Skeletal muscle satellite cell (primary cell): ENCODE measurements at regions not wholly inside any gene's neighbourhood (a gene's known extent, or its start where the extent isn't known, plus 50 kb on each side); places are given as distances from the start of the nearest gene placed in this dataset.
"Not testable (repeated sequence)": the region's sequence is repeated elsewhere in the genome, so short reads cannot be mapped to it uniquely, and the experiment has no call there.

Experiments
- H3K27me3 ChIP-seq: 2 replicates; pipeline ENCODE4 v1.7.0; 2013; ENCODE audit warnings: low read length; ENCODE audit not compliant: control insufficient read depth, insufficient read depth
- H3K36me3 ChIP-seq: 2 replicates; pipeline ENCODE4 v1.7.0; 2013; ENCODE audit warnings: mild to moderate bottlenecking, control low read depth, low read length; ENCODE audit not compliant: insufficient read depth
- H3K4me1 ChIP-seq: 2 replicates; pipeline ENCODE4 v1.7.0; 2013; ENCODE audit warnings: low read length; ENCODE audit not compliant: control insufficient read depth, insufficient read depth
- H3K4me2 ChIP-seq: 2 replicates; pipeline ENCODE4 v1.7.0; 2013; ENCODE audit warnings: mild to moderate bottlenecking, low read length
- H3K4me3 ChIP-seq: 2 replicates; pipeline ENCODE4 v1.7.0; 2013; ENCODE audit warnings: low read length
- H3K9ac ChIP-seq: 2 replicates; pipeline ENCODE4 v1.7.0; 2013; ENCODE audit warnings: mild to moderate bottlenecking, low read depth, low read length, moderate library complexity
- H3K9me3 ChIP-seq: replicated peaks from 2 replicates; pipeline ENCODE4 v1.7.0; 2013; ENCODE audit warnings: mild to moderate bottlenecking, control low read depth, low read length

DNA sequence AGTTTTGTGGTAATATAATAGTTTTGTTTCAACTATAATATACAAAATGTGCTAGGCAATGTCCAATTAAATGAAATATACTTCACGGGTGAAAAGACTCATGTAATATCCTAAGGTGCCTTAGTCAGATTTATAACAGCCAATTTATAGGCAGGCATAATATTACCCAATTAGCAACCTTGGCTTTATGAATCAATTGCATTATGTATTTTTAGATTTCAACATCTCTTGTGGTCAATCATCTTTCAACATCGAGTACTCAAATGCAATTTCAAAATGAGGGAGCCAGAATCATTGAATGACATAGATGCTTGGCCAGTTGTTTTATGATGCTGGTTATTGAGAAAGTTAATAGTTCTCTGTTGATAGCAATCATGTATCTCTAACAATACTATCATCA, 110.3 kb upstream of the SP8 start:
- no peak overlapping the region for H3K4me3 ChIP-seq
- no peaks in the 10 kb centered on the region for H3K36me3 ChIP-seq
- no peaks in the 10 kb centered on the region for H3K4me1 ChIP-seq
- no peak overlapping the region for H3K9ac ChIP-seq
- peaks cover 5% of the 10 kb centered on the region for H3K9me3 ChIP-seq
- H3K27me3 ChIP-seq = no peaks in the 10 kb centered on the region
- H3K4me2 ChIP-seq = no peak overlapping the region

DNA sequence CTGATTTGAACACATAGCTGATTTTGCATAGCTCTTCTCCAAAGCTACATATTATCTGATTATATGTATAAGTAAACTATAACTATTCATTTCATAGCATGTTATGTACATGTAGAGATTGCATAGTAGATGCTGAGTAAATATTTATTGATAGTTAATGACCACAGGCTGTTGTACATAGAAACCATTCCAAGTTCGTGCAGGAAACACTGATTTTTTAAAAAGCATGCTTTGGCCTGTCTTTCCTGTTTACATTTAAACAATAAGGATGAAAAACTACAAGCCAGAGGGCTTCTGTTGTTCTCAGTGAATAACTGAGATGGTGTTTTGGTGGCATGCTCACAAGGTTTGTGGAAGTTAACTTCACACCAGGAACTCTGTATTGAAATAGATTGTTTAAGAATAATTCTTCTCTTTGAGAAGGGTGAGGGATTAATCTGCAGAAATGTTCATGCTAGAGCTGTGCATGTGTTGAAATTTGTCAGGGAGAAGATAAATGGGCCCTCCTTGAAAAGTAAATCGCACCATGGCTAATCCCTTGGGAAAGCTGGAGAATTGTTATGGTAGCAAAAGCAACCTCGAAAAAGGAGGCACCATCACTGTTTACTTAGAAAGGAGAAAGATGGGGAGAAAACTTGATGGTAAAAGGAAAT, 120.2 kb upstream of the SP8 start:
- Histone ChIP-seq H3K4me1 (no peaks in the 10 kb centered on the region), H3K4me3 (no peak overlapping the region), H3K9me3 (peaks cover 5% of the 10 kb centered on the region), H3K9ac (no peak overlapping the region), H3K4me2 (no peak overlapping the region), H3K36me3 (no peaks in the 10 kb centered on the region), H3K27me3 (no peaks in the 10 kb centered on the region)

DNA sequence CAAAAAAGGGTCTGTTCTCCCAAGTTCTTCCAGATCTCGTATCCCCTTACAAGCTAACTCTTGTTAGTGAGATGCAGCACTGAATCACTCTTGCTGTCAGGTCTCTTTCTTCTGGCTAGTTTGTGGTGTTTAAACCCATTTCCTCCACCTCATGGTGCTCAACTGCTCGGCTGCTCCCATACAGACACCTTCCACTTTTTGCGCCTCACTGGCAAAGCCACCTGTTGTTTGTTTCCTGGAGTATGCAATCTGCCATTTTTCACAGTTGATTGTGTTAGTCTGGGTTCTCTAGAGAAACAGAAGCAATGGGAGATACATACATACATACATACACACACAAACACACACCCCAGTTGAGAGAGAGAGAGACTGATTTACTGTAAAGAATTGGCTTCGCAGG, 124.4 kb upstream of the SP8 start:
- no peaks in the 10 kb centered on the region for H3K36me3 ChIP-seq
- peaks cover 5% of the 10 kb centered on the region for H3K9me3 ChIP-seq
- H3K4me3 ChIP-seq = no peak overlapping the region
- no peak overlapping the region for H3K9ac ChIP-seq
- no peaks in the 10 kb centered on the region for H3K27me3 ChIP-seq
- no peak overlapping the region for H3K4me2 ChIP-seq
- H3K4me1 ChIP-seq = no peaks in the 10 kb centered on the region

DNA sequence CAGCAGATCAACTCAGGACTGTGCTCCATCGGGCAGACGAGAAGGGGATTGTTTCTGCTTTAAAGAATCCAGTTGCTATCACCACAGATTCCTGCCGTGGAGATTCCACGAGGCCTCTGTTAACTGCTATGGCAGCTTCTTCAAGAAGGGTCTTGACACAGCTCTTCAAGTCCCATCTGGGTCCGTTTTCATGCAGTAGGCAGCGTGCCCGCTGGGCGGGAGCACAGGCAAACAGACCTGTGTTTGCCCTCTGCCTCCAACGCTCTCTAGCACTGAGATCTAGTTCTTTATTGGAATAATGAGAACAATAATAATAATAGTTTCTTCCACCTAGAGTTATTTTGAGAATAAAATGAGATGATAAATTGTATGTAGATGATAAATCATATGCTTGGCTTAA, 127.2 kb upstream of the SP8 start:
- no peaks in the 10 kb centered on the region for H3K4me1 ChIP-seq
- H3K36me3 ChIP-seq = no peaks in the 10 kb centered on the region
- no peak overlapping the region for H3K4me2 ChIP-seq
- H3K9ac ChIP-seq = no peak overlapping the region
- H3K27me3 ChIP-seq = no peaks in the 10 kb centered on the region
- H3K9me3 ChIP-seq = peaks cover 5% of the 10 kb centered on the region
- H3K4me3 ChIP-seq = no peak overlapping the region

DNA sequence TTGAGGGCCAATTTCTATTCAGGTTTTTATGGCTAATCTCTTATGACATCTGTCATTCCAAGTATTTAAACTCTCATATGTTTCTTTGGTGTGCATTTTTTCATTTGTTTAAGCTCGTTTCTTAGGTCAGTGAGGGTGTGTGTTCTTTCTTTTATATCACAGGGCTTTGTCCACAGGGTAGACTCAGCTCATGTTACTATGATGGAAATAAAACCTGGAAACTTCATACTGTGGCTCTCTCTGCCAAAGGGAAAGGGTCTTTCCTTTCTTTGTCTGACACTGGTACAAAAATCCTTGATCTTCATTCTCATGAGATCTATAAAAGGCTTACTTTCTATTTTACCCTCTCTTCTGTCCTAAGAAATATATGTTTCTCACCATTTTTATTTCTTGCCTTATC, 129.6 kb upstream of the SP8 start:
- Histone ChIP-seq H3K36me3 (no peaks in the 10 kb centered on the region), H3K4me1 (no peaks in the 10 kb centered on the region), H3K9ac (no peak overlapping the region), H3K9me3 (peaks cover 1% of the 10 kb centered on the region), H3K4me3 (no peak overlapping the region), H3K4me2 (no peak overlapping the region), H3K27me3 (no peaks in the 10 kb centered on the region)

DNA sequence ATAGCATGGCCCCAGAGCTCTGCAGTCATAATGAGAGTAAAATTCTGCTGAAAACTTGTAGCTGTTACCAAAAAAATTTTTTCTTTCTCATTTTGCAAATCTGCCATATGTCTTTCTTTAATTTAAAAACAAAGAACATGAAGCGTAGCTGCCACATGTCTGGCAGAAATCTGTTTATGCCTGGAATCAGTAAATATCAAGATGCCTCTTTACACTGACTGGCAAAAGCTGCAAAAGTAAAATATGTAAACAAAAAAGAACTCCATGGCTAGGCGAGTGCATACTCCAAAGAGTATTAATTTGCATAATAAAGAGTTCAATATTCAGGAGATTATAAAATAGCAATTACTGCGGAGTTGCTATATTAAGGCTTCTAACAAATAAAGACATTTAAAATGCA, 130.9 kb upstream of the SP8 start:
- no peaks in the 10 kb centered on the region for H3K4me1 ChIP-seq
- no peaks in the 10 kb centered on the region for H3K27me3 ChIP-seq
- H3K36me3 ChIP-seq = no peaks in the 10 kb centered on the region
- no peak overlapping the region for H3K4me3 ChIP-seq
- H3K9me3 ChIP-seq = no peaks in the 10 kb centered on the region
- H3K4me2 ChIP-seq = no peak overlapping the region
- no peak overlapping the region for H3K9ac ChIP-seq

DNA sequence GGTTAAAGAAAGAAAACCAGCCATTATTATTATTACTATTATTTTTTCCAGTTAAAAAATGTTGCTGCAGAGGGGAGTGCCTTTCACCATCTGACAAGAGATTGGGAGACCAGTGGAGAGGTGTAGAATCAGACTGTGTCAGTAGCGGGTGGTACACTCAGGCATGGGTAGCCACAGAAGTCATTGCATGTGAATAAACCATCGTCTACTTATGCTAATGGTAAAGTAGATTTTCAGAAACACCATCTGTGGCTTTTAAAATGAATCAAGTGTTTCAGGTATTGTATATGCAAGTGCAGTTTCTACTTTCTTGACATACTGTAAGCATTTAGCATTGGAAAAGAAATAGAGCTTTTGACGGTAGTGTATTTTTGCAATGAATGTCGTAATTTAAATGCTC, 131.5 kb upstream of the SP8 start:
- H3K4me1 ChIP-seq = no peaks in the 10 kb centered on the region
- no peaks in the 10 kb centered on the region for H3K36me3 ChIP-seq
- H3K4me3 ChIP-seq = no peak overlapping the region
- H3K9ac ChIP-seq = no peak overlapping the region
- H3K9me3 ChIP-seq = no peaks in the 10 kb centered on the region
- no peaks in the 10 kb centered on the region for H3K27me3 ChIP-seq
- H3K4me2 ChIP-seq = no peak overlapping the region

DNA sequence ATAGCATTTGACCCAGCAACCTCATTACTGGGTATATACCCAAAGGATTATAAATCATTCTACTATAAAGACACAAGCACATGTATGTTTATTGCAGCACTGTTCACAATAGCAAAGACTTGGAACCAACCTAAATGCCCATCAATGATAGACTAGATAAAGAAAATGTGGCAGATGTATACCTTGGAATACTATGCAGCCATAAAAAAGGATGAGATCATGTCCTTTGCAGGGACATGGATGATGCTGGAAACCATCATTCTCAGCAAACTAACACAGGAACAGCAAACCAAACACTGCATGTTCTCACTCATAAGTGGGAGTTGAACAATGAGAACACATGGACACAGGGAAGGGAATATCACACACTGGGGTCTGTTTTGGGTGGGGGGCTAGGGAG, 140.5 kb upstream of the SP8 start:
- H3K36me3 ChIP-seq = not testable (repeated sequence)

DNA sequence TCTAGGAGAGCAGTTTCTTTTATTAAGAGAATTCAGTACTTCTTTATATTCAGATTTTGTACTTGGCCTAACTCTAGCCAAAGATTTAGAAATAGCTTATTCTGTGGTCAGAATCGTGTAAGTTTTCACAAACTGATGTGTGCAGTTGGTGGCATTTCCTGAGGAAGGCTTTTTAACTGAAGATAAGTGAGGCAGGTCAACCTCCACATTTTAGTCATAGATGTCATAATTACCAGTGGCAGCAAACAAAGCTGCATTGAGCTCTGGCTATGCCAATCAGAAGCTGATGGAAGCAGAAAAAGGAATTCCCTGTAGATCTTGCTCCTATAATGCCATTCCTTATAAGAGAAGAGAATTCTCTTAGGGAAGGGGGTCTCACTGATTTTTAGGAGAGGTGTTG, 141.3 kb upstream of the SP8 start:
- H3K4me2 ChIP-seq = no peak overlapping the region
- H3K9ac ChIP-seq = no peak overlapping the region
- no peak overlapping the region for H3K4me3 ChIP-seq
- H3K9me3 ChIP-seq = no peaks in the 10 kb centered on the region
- no peaks in the 10 kb centered on the region for H3K27me3 ChIP-seq
- no peaks in the 10 kb centered on the region for H3K36me3 ChIP-seq
- no peaks in the 10 kb centered on the region for H3K4me1 ChIP-seq

More for the DNA sequence above, 140.5 kb upstream of the SP8 start:
- not testable (repeated sequence) for H3K9ac ChIP-seq, H3K27me3 ChIP-seq, H3K4me1 ChIP-seq, H3K4me2 ChIP-seq, H3K9me3 ChIP-seq, H3K4me3 ChIP-seq

DNA sequence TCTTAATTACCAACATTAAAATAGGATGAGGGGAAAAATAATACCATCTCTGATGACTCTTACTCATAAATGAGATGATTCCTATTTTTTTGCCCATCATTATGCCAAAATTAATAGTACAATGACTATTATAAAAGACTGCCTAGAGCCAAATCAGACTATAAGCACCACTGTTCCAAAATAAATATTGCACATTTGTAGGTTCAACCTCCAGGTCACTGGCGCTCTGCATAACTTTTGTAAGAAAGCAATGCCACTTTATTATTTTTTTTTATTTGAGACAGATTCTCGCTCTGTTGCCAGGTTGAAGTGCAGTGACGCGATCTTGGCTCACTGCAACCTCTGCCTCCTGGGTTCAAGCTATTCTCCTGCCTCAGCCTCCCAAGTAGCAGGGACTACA, 142.5 kb upstream of the SP8 start:
- H3K36me3 ChIP-seq = no peaks in the 10 kb centered on the region
- H3K4me2 ChIP-seq = no peak overlapping the region
- no peaks in the 10 kb centered on the region for H3K27me3 ChIP-seq
- H3K4me3 ChIP-seq = no peak overlapping the region
- H3K9ac ChIP-seq = no peak overlapping the region
- no peaks in the 10 kb centered on the region for H3K4me1 ChIP-seq
- no peaks in the 10 kb centered on the region for H3K9me3 ChIP-seq

DNA sequence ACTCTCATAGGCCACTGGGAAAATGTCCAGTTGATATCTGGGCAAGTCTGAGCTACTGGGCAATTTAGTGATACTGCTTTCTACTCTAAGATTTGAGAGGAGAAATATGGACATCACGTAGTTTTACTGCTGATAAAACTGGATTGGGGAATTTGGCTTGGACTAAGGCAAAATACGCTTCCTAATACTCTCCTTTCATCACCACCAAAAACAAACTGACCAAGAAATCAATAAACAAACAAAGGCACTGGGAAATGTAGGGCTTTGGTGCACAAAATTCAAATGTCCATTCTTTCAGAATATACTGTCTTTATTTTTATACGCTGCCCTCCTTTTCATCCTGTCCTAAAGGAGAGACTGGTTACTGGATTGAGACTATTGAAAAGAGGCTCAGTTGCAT, 145.1 kb upstream of the SP8 start:
- Histone ChIP-seq H3K4me1 (no peaks in the 10 kb centered on the region), H3K4me3 (no peak overlapping the region), H3K4me2 (no peak overlapping the region), H3K9ac (no peak overlapping the region), H3K9me3 (peaks cover 8% of the 10 kb centered on the region), H3K36me3 (no peaks in the 10 kb centered on the region), H3K27me3 (no peaks in the 10 kb centered on the region)

DNA sequence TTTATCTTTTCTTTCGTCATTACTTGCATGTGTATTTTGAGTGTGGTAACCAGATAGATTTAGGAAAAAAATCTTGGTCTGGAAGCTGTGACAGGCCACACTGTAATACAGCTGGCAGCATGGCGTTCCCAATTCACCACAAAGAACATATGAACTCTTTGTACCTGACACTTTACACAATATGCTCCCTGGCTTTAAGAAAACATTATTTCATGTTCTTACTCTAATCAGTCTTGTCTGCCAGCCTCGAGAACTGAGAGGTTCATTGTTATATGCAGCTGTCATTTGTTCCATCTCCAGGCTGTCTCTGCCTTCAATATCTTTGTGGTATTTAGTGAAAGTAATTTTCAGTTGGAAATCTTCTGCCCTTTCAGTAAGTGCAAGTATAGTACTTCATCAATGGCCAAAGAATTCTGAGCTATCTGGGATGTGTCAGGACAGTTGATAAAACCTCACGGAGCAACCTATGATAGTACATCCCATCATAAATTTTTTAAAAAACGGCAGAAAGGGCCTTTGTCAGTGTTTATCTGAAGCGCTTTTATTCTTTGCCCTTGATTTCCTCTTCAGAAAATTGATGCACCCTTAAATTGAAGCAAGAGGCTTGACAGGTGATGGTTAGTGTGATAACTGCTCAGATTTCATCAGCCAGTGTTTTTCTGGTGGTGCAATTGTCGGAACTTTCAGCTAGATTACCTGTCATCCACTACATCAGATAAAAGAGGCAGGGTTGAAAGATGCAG, 146.3 kb upstream of the SP8 start:
- Histone ChIP-seq H3K4me3 (no peak overlapping the region), H3K9ac (no peak overlapping the region), H3K27me3 (no peaks in the 10 kb centered on the region), H3K36me3 (no peaks in the 10 kb centered on the region), H3K4me1 (no peaks in the 10 kb centered on the region), H3K4me2 (no peak overlapping the region), H3K9me3 (peaks cover 8% of the 10 kb centered on the region)
